HL-60 (cell line): ENCODE measurements at regions not wholly inside any gene's neighbourhood (a gene's known extent, or its start where the extent isn't known, plus 50 kb on each side); places are given as distances from the start of the nearest gene placed in this dataset.

Experiments used
- DNase-seq, 2 experiments: peaks; one replicate each; pipeline ENCODE4 v3.0.0-alpha.2; 2010 to 2020; ENCODE audit warnings: low read depth in 1 of 2, low spot score in 1 of 2
- H3K27ac ChIP-seq: fragments of 250-450 bp; sonication (Bioruptor Pico); replicated peaks from 2 replicates; pipeline ENCODE4 v1.5.1; 2020; ENCODE audit warnings: mild to moderate bottlenecking, moderate library complexity
- H3K27me3 ChIP-seq: fragments of 250-450 bp; sonication (Bioruptor Pico); 2 replicates; pipeline ENCODE4 v1.5.1; 2021; ENCODE audit warnings: mild to moderate bottlenecking, moderate library complexity; ENCODE audit not compliant: insufficient read depth, poor library complexity, severe bottlenecking
- H3K4me3 ChIP-seq: replicated peaks from 2 replicates; pipeline ENCODE4 v1.5.1; 2011; ENCODE audit warnings: mild to moderate bottlenecking, control low read depth, low read length; ENCODE audit not compliant: insufficient read depth
- GABPA ChIP-seq: IDR thresholded peaks from 2 replicates; pipeline ENCODE4 v1.6.1; 2012; ENCODE audit warnings: low read depth
- POLR2AphosphoS5 ChIP-seq: IDR thresholded peaks from 2 replicates; pipeline ENCODE4 v1.6.1; 2012; ENCODE audit warnings: low read depth
- SPI1 ChIP-seq: IDR thresholded peaks from 2 replicates; pipeline ENCODE4 v1.6.1; 2012; ENCODE audit warnings: low read depth, mild to moderate bottlenecking, borderline replicate concordance
- TF ChIP-seq, protein P1 (sequence below): IDR thresholded peaks from one replicate; pipeline ENCODE4 v1.5.1; 2011; ENCODE audit warnings: low read length, control low read depth, inconsistent platforms; ENCODE audit not compliant: insufficient read depth
- TF ChIP-seq, protein P2 (sequence below): IDR thresholded peaks from 2 replicates; pipeline ENCODE4 v1.6.1; 2012; ENCODE audit warnings: low read depth; ENCODE audit not compliant: insufficient replicate concordance

DNA sequence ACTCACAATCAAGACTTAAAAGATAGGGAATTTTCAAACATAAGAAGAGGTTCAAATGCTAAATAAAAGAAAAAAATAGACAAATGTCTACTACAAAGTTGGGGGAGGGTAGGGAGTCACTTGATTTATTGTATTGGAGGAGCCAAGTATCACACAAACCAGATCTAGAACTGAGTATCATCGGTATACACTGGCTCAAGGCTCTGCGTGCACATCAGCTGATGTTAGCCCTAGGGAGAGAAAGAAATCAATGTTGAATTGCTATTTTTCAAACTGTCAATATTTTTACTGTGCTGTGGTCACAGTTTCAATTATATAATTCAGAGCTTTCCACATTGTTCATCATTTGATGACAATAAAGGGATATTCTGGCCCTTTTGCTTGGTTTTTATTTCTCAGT lies 54.9 kb upstream of the RXFP2 start:
- Histone ChIP-seq H3K4me3 (no peak overlapping the region), H3K27ac (no peak overlapping the region), H3K27me3 (no peaks in the 10 kb centered on the region)
- TF ChIP-seq, protein P1, sequence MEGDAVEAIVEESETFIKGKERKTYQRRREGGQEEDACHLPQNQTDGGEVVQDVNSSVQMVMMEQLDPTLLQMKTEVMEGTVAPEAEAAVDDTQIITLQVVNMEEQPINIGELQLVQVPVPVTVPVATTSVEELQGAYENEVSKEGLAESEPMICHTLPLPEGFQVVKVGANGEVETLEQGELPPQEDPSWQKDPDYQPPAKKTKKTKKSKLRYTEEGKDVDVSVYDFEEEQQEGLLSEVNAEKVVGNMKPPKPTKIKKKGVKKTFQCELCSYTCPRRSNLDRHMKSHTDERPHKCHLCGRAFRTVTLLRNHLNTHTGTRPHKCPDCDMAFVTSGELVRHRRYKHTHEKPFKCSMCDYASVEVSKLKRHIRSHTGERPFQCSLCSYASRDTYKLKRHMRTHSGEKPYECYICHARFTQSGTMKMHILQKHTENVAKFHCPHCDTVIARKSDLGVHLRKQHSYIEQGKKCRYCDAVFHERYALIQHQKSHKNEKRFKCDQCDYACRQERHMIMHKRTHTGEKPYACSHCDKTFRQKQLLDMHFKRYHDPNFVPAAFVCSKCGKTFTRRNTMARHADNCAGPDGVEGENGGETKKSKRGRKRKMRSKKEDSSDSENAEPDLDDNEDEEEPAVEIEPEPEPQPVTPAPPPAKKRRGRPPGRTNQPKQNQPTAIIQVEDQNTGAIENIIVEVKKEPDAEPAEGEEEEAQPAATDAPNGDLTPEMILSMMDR, result no peak
- TF ChIP-seq GABPA, result no peak
- TF ChIP-seq SPI1, result no peak
- no peak for TF ChIP-seq POLR2AphosphoS5
- TF ChIP-seq, protein P2, sequence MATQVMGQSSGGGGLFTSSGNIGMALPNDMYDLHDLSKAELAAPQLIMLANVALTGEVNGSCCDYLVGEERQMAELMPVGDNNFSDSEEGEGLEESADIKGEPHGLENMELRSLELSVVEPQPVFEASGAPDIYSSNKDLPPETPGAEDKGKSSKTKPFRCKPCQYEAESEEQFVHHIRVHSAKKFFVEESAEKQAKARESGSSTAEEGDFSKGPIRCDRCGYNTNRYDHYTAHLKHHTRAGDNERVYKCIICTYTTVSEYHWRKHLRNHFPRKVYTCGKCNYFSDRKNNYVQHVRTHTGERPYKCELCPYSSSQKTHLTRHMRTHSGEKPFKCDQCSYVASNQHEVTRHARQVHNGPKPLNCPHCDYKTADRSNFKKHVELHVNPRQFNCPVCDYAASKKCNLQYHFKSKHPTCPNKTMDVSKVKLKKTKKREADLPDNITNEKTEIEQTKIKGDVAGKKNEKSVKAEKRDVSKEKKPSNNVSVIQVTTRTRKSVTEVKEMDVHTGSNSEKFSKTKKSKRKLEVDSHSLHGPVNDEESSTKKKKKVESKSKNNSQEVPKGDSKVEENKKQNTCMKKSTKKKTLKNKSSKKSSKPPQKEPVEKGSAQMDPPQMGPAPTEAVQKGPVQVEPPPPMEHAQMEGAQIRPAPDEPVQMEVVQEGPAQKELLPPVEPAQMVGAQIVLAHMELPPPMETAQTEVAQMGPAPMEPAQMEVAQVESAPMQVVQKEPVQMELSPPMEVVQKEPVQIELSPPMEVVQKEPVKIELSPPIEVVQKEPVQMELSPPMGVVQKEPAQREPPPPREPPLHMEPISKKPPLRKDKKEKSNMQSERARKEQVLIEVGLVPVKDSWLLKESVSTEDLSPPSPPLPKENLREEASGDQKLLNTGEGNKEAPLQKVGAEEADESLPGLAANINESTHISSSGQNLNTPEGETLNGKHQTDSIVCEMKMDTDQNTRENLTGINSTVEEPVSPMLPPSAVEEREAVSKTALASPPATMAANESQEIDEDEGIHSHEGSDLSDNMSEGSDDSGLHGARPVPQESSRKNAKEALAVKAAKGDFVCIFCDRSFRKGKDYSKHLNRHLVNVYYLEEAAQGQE, result no peak
- no peak for DNase-seq

DNA sequence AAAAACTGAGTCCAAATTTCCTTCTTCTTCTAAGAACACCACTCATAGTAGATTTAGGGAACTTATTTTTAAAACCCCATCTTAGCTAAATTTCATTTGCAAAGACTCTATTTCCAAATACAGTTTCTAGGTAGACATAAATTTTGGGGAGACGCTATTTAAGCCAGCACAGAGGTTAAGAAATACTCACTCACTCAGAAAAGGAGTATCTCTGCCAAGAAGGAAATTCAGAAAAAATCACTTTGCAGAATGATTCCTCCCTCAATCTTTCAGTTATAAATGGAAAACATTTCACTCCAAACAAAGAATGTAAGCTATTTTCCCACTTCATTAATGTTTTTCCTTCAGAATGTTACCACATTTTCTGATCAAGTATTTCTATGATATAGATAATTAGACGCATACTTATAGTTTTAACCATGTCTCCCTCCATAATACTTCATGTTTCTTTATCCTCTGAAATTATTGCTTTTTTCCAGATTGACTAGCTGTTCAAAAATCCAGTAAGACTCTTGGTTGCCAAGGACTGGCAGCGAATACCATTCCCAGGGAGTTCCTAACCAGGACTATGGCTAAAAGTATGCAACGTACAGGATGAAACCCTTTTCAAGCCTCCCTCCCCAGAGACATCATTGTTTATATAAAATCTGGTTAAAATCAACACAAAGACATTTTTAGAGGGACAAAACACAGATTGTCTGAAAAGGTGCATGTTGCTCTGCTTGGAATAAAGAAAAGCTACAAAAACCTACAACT lies 52.5 kb upstream of the RXFP2 start:
- no peaks in the 10 kb centered on the region for H3K27me3 ChIP-seq
- DNase-seq, result no peak
- no peak for TF ChIP-seq POLR2AphosphoS5
- TF ChIP-seq, protein P1, result no peak
- no peak for TF ChIP-seq SPI1
- TF ChIP-seq GABPA, result no peak
- TF ChIP-seq, protein P2, result no peak
- no peak overlapping the region for H3K27ac ChIP-seq
- H3K4me3 ChIP-seq, result no peak overlapping the region
